HS-27A (cell line): ENCODE measurements at regions not wholly inside any gene's neighbourhood (a gene's known extent, or its start where the extent isn't known, plus 50 kb on each side); places are given as distances from the start of the nearest gene placed in this dataset.

Experiments used
- DNase-seq: peaks from one replicate; pipeline ENCODE4 v3.0.0-alpha.2; 2012; ENCODE audit warnings: low read depth, missing footprints

- no peak for DNase-seq
Measured at GRCh38 chr4:4772534-4772933, 86.9 kb upstream of the MSX1 start.

GRCh38 chr4:4771160-4771559 lies 88.3 kb upstream of the MSX1 start:
- DNase-seq, result no peak

- no peak for DNase-seq
Measured at GRCh38 chr4:4770610-4771009, 88.9 kb upstream of the MSX1 start.

- no peak for DNase-seq
Measured at GRCh38 chr4:4766564-4766963, 92.9 kb upstream of the MSX1 start.

- DNase-seq, result no peak
Measured at GRCh38 chr4:4765811-4766210, 93.7 kb upstream of the MSX1 start.

GRCh38 chr4:4764558-4764905 lies 94.9 kb upstream of the MSX1 start:
- DNase-seq, result no peak

- DNase-seq, result no peak
Measured at GRCh38 chr4:4763822-4764557, 95.5 kb upstream of the MSX1 start.

- no peak for DNase-seq
Measured at GRCh38 chr4:4762909-4763821, 96.3 kb upstream of the MSX1 start.

- no peak for DNase-seq
Measured at GRCh38 chr4:4762300-4762699, 97.2 kb upstream of the MSX1 start.

GRCh38 chr4:4761128-4761982 lies 98.1 kb upstream of the MSX1 start:
- no peak for DNase-seq

- no peak for DNase-seq
Measured at GRCh38 chr4:4759883-4760282, 99.6 kb upstream of the MSX1 start.

GRCh38 chr4:4759232-4759631 lies 100.2 kb upstream of the MSX1 start:
- DNase-seq, result no peak

GRCh38 chr4:4758681-4759080 lies 100.8 kb upstream of the MSX1 start:
- no peak for DNase-seq

- DNase-seq, result no peak
Measured at GRCh38 chr4:4755306-4755705, 104.2 kb upstream of the MSX1 start.

- DNase-seq, result no peak
Measured at GRCh38 chr4:4754641-4755040, 104.8 kb upstream of the MSX1 start.

GRCh38 chr4:4753643-4754042 lies 105.8 kb upstream of the MSX1 start:
- DNase-seq, result no peak

- no peak for DNase-seq
Measured at GRCh38 chr4:4752576-4753401, 106.7 kb upstream of the MSX1 start.

- DNase-seq, result no peak
Measured at GRCh38 chr4:4752025-4752424, 107.4 kb upstream of the MSX1 start.

GRCh38 chr4:4750187-4750586 lies 109.3 kb upstream of the MSX1 start:
- no peak for DNase-seq

GRCh38 chr4:4749137-4749536 lies 110.3 kb upstream of the MSX1 start:
- no peak for DNase-seq

GRCh38 chr4:4746444-4746843 lies 113.0 kb upstream of the MSX1 start:
- no peak for DNase-seq

GRCh38 chr4:4740071-4740470 lies 119.4 kb upstream of the MSX1 start:
- no peak for DNase-seq
